NB4 (cell line): ENCODE measurements at regions not wholly inside any gene's neighbourhood (a gene's known extent, or its start where the extent isn't known, plus 50 kb on each side); places are given as distances from the start of the nearest gene placed in this dataset.
"Not testable (repeated sequence)": the region's sequence is repeated elsewhere in the genome, so short reads cannot be mapped to it uniquely, and the experiment has no call there.

Experiments
- MYC ChIP-seq: IDR thresholded peaks from 2 replicates; pipeline ENCODE4 v1.6.1; 2011; ENCODE audit warnings: low read depth, low read length
- POLR2A ChIP-seq: IDR thresholded peaks from 2 replicates; pipeline ENCODE4 v1.6.1; 2011; ENCODE audit warnings: mild to moderate bottlenecking; ENCODE audit not compliant: insufficient read length; ENCODE audit errors: extremely low read depth

GRCh38 chr12:9450127-9450567, 157.6 kb downstream of the KLRB1 start:
- not testable (repeated sequence) for TF ChIP-seq MYC, POLR2A
